ENCODE measurements at regions not wholly inside any gene's neighbourhood (a gene's known extent, or its start where the extent isn't known, plus 50 kb on each side); places are given as distances from the start of the nearest gene placed in this dataset.

- Histone ChIP-seq H3K27me3 (ENCODE audit: insufficient read depth, low read length) (no peaks in the 10 kb centered on the region), H3K9me3 (ENCODE audit: low read depth, low read length) (no peaks in the 10 kb centered on the region), H3K4me1 (ENCODE audit: insufficient read depth, low read length) (no peaks in the 10 kb centered on the region), H3K4me3 (ENCODE audit: low read length) (no peak overlapping the region)
Measured at GRCh38 chr22:47765757-47766156, 1003.3 kb downstream of the TBC1D22A start.

GRCh38 chr22:47762141-47762540 lies 999.7 kb downstream of the TBC1D22A start:
- no peaks in the 10 kb centered on the region for H3K9me3 ChIP-seq (ENCODE audit: low read depth, low read length)
- no peak overlapping the region for H3K4me3 ChIP-seq (ENCODE audit: low read length)
- H3K4me1 ChIP-seq (ENCODE audit: insufficient read depth, low read length), result no peaks in the 10 kb centered on the region
- H3K27me3 ChIP-seq (ENCODE audit: insufficient read depth, low read length), result no peaks in the 10 kb centered on the region

- Histone ChIP-seq H3K4me3 (ENCODE audit: low read length) (no peak overlapping the region), H3K27me3 (ENCODE audit: insufficient read depth, low read length) (no peaks in the 10 kb centered on the region), H3K4me1 (ENCODE audit: insufficient read depth, low read length) (no peaks in the 10 kb centered on the region), H3K9me3 (ENCODE audit: low read depth, low read length) (no peaks in the 10 kb centered on the region)
Measured at GRCh38 chr22:47759909-47760308, 997.5 kb downstream of the TBC1D22A start.

GRCh38 chr22:47757741-47758140 lies 995.3 kb downstream of the TBC1D22A start:
- Histone ChIP-seq H3K27me3 (ENCODE audit: insufficient read depth, low read length) (no peaks in the 10 kb centered on the region), H3K4me3 (ENCODE audit: low read length) (no peak overlapping the region), H3K4me1 (ENCODE audit: insufficient read depth, low read length) (no peaks in the 10 kb centered on the region), H3K9me3 (ENCODE audit: low read depth, low read length) (no peaks in the 10 kb centered on the region)

DNA sequence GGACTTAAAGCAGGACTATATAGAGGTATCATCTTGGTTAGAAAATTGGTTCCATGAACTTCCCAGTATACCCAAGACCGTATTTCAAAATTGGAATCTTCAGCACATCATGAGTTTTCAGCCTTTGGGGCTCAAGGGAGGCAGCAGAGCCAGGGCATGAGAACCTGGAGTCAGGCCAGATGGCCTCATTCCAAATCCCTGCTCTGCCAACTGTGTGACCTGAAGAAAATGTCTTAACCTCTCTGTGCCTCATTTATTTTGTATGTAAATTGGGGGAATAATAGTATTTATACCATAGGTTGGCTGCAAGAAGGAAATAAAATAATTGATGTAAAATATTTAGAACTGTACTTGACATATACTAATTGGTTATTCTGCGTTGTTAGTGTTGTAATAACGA lies 987.6 kb downstream of the TBC1D22A start:
- Histone ChIP-seq H3K4me3 (ENCODE audit: low read length) (no peak overlapping the region), H3K4me1 (ENCODE audit: insufficient read depth, low read length) (no peaks in the 10 kb centered on the region), H3K9me3 (ENCODE audit: low read depth, low read length) (no peaks in the 10 kb centered on the region), H3K27me3 (ENCODE audit: insufficient read depth, low read length) (no peaks in the 10 kb centered on the region)

DNA sequence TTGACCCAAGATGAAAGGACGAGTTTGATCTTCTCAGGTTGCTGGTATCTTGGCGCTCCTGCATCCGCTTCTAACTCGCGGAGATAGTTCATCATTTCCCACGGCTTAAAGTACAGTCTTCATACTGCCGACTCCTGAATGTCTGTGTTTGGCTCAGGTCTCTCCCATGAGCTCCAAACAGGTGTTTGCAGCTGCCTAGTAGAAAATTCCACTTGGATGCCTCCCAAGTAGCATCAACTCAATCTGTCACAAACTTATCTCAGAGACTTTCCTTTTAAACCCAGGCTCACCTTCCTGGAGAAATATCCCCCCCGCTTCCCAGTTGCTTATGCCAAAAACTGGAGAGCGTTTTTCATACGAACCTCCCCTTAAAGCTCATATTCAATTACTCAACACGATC lies 986.5 kb downstream of the TBC1D22A start:
- Histone ChIP-seq H3K27me3 (ENCODE audit: insufficient read depth, low read length) (no peaks in the 10 kb centered on the region), H3K9me3 (ENCODE audit: low read depth, low read length) (no peaks in the 10 kb centered on the region), H3K4me3 (ENCODE audit: low read length) (no peak overlapping the region), H3K4me1 (ENCODE audit: insufficient read depth, low read length) (no peaks in the 10 kb centered on the region)

- H3K27me3 ChIP-seq (ENCODE audit: insufficient read depth, low read length), result no peaks in the 10 kb centered on the region
- H3K4me3 ChIP-seq (ENCODE audit: low read length), result no peak overlapping the region
- H3K4me1 ChIP-seq (ENCODE audit: insufficient read depth, low read length), result no peaks in the 10 kb centered on the region
- no peaks in the 10 kb centered on the region for H3K9me3 ChIP-seq (ENCODE audit: low read depth, low read length)
Measured at GRCh38 chr22:47748271-47748670, 985.8 kb downstream of the TBC1D22A start.

- H3K27me3 ChIP-seq (ENCODE audit: insufficient read depth, low read length), result no peaks in the 10 kb centered on the region
- H3K4me1 ChIP-seq (ENCODE audit: insufficient read depth, low read length), result no peaks in the 10 kb centered on the region
Measured at GRCh38 chr22:47740109-47740805, 977.8 kb downstream of the TBC1D22A start.

GRCh38 chr22:47739291-47740015 lies 977.0 kb downstream of the TBC1D22A start:
- Histone ChIP-seq H3K4me3 (ENCODE audit: low read length) (no peak overlapping the region), H3K27me3 (ENCODE audit: insufficient read depth, low read length) (no peaks in the 10 kb centered on the region), H3K4me1 (ENCODE audit: insufficient read depth, low read length) (no peaks in the 10 kb centered on the region), H3K9me3 (ENCODE audit: low read depth, low read length) (no peaks in the 10 kb centered on the region)

More at GRCh38 chr22:47740109-47740805, 977.8 kb downstream of the TBC1D22A start:
- H3K4me3 ChIP-seq (ENCODE audit: low read length), result no peak overlapping the region
- no peaks in the 10 kb centered on the region for H3K9me3 ChIP-seq (ENCODE audit: low read depth, low read length)

GRCh38 chr22:47738472-47739013 lies 976.1 kb downstream of the TBC1D22A start:
- no peaks in the 10 kb centered on the region for H3K9me3 ChIP-seq (ENCODE audit: low read depth, low read length)
- no peaks in the 10 kb centered on the region for H3K4me1 ChIP-seq (ENCODE audit: insufficient read depth, low read length)
- H3K4me3 ChIP-seq (ENCODE audit: low read length), result no peak overlapping the region
- no peaks in the 10 kb centered on the region for H3K27me3 ChIP-seq (ENCODE audit: insufficient read depth, low read length)

DNA sequence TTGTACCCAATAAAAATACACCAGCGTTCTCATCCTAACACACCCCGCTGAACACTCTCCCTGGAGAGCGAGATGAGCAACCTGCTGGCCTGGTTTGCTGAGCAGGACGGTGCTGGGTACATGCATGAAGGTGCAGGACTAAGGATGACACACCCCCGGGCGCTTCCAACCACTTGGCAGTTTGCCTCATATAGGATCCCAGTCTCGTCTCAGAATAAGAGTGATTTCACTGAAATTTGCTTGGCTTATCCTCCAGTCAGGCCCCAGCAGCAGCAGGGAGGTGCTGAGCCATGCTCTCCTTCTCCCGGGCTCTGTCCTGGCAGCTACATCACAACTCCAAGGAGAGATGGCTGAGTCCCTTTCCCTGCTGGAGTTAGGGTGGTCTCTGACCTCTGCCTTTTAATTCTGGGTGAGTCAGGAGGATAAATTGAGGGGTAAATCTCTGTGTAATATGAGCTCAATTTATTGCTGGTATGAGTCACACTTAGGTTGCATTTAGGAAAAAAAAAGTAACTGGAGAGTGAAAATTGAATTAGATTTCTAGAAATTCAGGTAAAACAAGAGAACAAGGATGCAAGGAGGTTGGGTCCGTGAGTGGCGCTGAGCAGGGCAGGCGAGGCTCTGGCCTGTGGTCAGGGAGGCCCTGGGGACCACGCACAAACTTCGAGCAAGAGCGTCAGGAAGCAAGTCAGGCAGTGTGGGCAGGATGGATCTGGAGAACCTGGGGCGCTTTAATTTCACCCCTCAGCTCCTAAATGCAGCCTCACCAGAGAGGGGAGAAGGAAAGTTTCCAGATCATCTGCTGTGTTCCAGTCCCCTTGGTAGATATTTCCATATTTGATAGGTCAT lies 974.0 kb downstream of the TBC1D22A start:
- H3K9me3 ChIP-seq (ENCODE audit: low read depth, low read length), result no peaks in the 10 kb centered on the region
- H3K4me3 ChIP-seq (ENCODE audit: low read length), result no peak overlapping the region
- no peaks in the 10 kb centered on the region for H3K27me3 ChIP-seq (ENCODE audit: insufficient read depth, low read length)
- no peaks in the 10 kb centered on the region for H3K4me1 ChIP-seq (ENCODE audit: insufficient read depth, low read length)

- Histone ChIP-seq H3K27me3 (ENCODE audit: insufficient read depth, low read length) (no peaks in the 10 kb centered on the region), H3K9me3 (ENCODE audit: low read depth, low read length) (no peaks in the 10 kb centered on the region), H3K4me1 (ENCODE audit: insufficient read depth, low read length) (no peaks in the 10 kb centered on the region), H3K4me3 (ENCODE audit: low read length) (no peak overlapping the region)
Measured at GRCh38 chr22:47734511-47734910, 972.1 kb downstream of the TBC1D22A start.

DNA sequence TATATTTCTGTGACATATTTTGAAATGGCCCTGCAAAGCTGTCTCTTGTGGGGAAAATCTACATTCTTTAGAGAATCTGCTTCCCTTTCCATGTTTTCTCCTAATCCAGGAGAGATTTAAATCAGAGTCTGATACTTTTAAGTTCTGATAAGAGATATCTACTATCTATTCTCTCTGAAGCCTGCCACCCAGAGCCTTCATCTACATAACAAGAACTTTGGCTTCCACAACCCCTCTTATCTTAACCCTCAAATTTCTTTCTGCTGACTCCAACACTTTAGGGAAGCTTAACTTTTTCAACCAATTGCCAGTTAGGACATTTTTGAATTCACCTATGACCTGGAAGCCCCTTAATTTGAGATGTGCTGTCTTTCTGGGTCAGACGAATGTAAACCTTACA lies 965.2 kb downstream of the TBC1D22A start:
- no peaks in the 10 kb centered on the region for H3K27me3 ChIP-seq (ENCODE audit: insufficient read depth, low read length)
- no peaks in the 10 kb centered on the region for H3K4me1 ChIP-seq (ENCODE audit: insufficient read depth, low read length)
- no peak overlapping the region for H3K4me3 ChIP-seq (ENCODE audit: low read length)
- no peaks in the 10 kb centered on the region for H3K9me3 ChIP-seq (ENCODE audit: low read depth, low read length)

GRCh38 chr22:47724751-47725150 lies 962.3 kb downstream of the TBC1D22A start:
- H3K27me3 ChIP-seq (ENCODE audit: insufficient read depth, low read length), result peaks cover 2% of the 10 kb centered on the region
- no peaks in the 10 kb centered on the region for H3K4me1 ChIP-seq (ENCODE audit: insufficient read depth, low read length)
- no peaks in the 10 kb centered on the region for H3K9me3 ChIP-seq (ENCODE audit: low read depth, low read length)
- H3K4me3 ChIP-seq (ENCODE audit: low read length), result no peak overlapping the region

DNA sequence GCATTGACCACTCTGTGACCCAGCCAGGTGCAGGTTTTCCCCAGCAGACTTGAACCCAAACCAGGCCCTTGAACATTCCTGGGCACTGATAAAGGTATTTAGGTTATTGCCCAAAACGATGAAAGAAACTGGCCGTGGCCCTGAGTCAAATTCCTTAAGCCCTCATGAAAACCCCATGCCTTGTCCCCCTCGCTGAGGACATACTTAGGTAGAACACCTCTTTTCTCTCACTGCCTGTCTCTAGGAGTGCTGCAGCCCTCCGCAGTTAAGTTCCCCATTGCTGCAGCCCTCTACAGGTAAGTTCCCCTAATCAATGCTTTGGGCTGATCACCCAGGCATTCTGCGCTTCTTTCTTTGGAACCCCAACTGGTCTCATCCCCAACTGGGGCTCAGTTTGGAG lies 961.6 kb downstream of the TBC1D22A start:
- H3K9me3 ChIP-seq (ENCODE audit: low read depth, low read length), result no peaks in the 10 kb centered on the region
- peaks cover 2% of the 10 kb centered on the region for H3K27me3 ChIP-seq (ENCODE audit: insufficient read depth, low read length)
- H3K4me1 ChIP-seq (ENCODE audit: insufficient read depth, low read length), result no peaks in the 10 kb centered on the region
- H3K4me3 ChIP-seq (ENCODE audit: low read length), result no peak overlapping the region

All from mononuclear cell (primary cell).